WTC11 (cell line): ENCODE measurements at regions not wholly inside any gene's neighbourhood (a gene's known extent, or its start where the extent isn't known, plus 50 kb on each side); places are given as distances from the start of the nearest gene placed in this dataset.

Experiments
- ATF2 ChIP-seq: sonication (generic); formaldehyde crosslinking; IDR thresholded peaks from 2 replicates; pipeline ENCODE4 v1.8.1; 2022; ENCODE audit warnings: low read depth, missing genetic modification reagents, borderline replicate concordance
- ATF6 ChIP-seq: sonication (generic); formaldehyde crosslinking; IDR thresholded peaks from 2 replicates; pipeline ENCODE4 v1.8.1; 2023; ENCODE audit warnings: mild to moderate bottlenecking, missing genetic modification reagents
- CBFB ChIP-seq: sonication (generic); formaldehyde crosslinking; IDR thresholded peaks from 2 replicates; pipeline ENCODE4 v1.8.1; 2022; ENCODE audit warnings: mild to moderate bottlenecking, low read depth, missing genetic modification reagents
- CDX4 ChIP-seq: fragments of 250-450 bp; sonication (Bioruptor Pico); IDR thresholded peaks from 2 replicates; pipeline ENCODE4 v1.9.0; 2021; ENCODE audit warnings: moderate library complexity, mild to moderate bottlenecking, inconsistent platforms, borderline replicate concordance
- CREB1 ChIP-seq: sonication (generic); formaldehyde crosslinking; IDR thresholded peaks from 2 replicates; pipeline ENCODE4 v1.8.0; 2023; ENCODE audit warnings: mild to moderate bottlenecking, missing genetic modification reagents
- CTCF ChIP-seq: fragments of 200-600 bp; IDR thresholded peaks from 2 replicates; pipeline ENCODE4 v1.8.0; 2022; ENCODE audit warnings: antibody characterized with exemption
- E2F4 ChIP-seq: sonication (generic); formaldehyde crosslinking; IDR thresholded peaks from 2 replicates; pipeline ENCODE4 v1.8.1; 2022; ENCODE audit warnings: low read depth, mild to moderate bottlenecking, moderate library complexity, missing genetic modification reagents, borderline replicate concordance
- HMGXB4 ChIP-seq: sonication (generic); formaldehyde crosslinking; IDR thresholded peaks from 2 replicates; pipeline ENCODE4 v1.8.1; 2023; ENCODE audit warnings: mild to moderate bottlenecking, moderate library complexity, missing genetic modification reagents
- JUN ChIP-seq: sonication (generic); formaldehyde crosslinking; IDR thresholded peaks from 2 replicates; pipeline ENCODE4 v1.8.0; 2023; ENCODE audit warnings: mild to moderate bottlenecking, missing genetic modification reagents
- MAX ChIP-seq: sonication (generic); formaldehyde crosslinking; IDR thresholded peaks from 2 replicates; pipeline ENCODE4 v1.8.0; 2022; ENCODE audit warnings: mild to moderate bottlenecking, missing genetic modification reagents
- NFYB ChIP-seq: sonication (generic); formaldehyde crosslinking; conservative IDR thresholded peaks from 2 replicates; pipeline ENCODE4 v1.8.0; 2022; ENCODE audit warnings: low read depth, missing genetic modification reagents
- TP53 ChIP-seq: sonication (generic); formaldehyde crosslinking; IDR thresholded peaks from 2 replicates; pipeline ENCODE4 v1.8.1; 2023; ENCODE audit warnings: mild to moderate bottlenecking, missing genetic modification reagents
- ZBTB21 ChIP-seq: sonication (generic); formaldehyde crosslinking; IDR thresholded peaks from 2 replicates; pipeline ENCODE4 v1.8.1; 2023; ENCODE audit warnings: mild to moderate bottlenecking, missing genetic modification reagents, borderline replicate concordance
- ZNF423 ChIP-seq: fragments of 250-450 bp; sonication (Bioruptor Pico); IDR thresholded peaks from 2 replicates; pipeline ENCODE4 v2.1.2; 2022; ENCODE audit warnings: mild to moderate bottlenecking, moderate library complexity

GRCh38 chr20:52075400-52075799 lies 116.2 kb downstream of the ZFP64 start:
- TF ChIP-seq CTCF = no peak
- TF ChIP-seq TP53 (CRISPR knock-in tag) = no peak
- no peak for TF ChIP-seq E2F4 (CRISPR knock-in tag)
- TF ChIP-seq MAX = no peak
- TF ChIP-seq HMGXB4 (CRISPR knock-in tag) = no peak
- TF ChIP-seq ATF2 (CRISPR knock-in tag) = no peak
- TF ChIP-seq ZBTB21 (CRISPR knock-in tag) = no peak
- no peak for TF ChIP-seq NFYB (CRISPR knock-in tag)
- TF ChIP-seq ATF6 (CRISPR knock-in tag) = no peak
- no peak for TF ChIP-seq CDX4 (CRISPR knock-in tag)
- TF ChIP-seq CREB1 (CRISPR knock-in tag) = no peak
- no peak for TF ChIP-seq ZNF423 (CRISPR knock-in tag)
- no peak for TF ChIP-seq CBFB (CRISPR knock-in tag)
- no peak for TF ChIP-seq JUN (CRISPR knock-in tag)
